HG02763 (cell line): ENCODE measurements at regions not wholly inside any gene's neighbourhood (a gene's known extent, or its start where the extent isn't known, plus 50 kb on each side); places are given as distances from the start of the nearest gene placed in this dataset.
"Not testable (repeated sequence)": the region's sequence is repeated elsewhere in the genome, so short reads cannot be mapped to it uniquely, and the experiment has no call there.

Source experiments
- ATAC-seq: cut with Tn5 transposase; IDR thresholded peaks from one replicate; pipeline ENCODE4 v1.9.1; 2021; ENCODE audit warnings: mild to moderate bottlenecking, moderate library complexity; ENCODE audit not compliant: unreplicated experiment

- ATAC-seq, result not testable (repeated sequence)
Measured at GRCh38 chr1:148279002-148279542, 127.0 kb upstream of the NBPF11 start.

- not testable (repeated sequence) for ATAC-seq
Measured at GRCh38 chr1:148277865-148278279, 125.8 kb upstream of the NBPF11 start.

- not testable (repeated sequence) for ATAC-seq
Measured at GRCh38 chr1:148267066-148267465, 115.0 kb upstream of the NBPF11 start.

DNA sequence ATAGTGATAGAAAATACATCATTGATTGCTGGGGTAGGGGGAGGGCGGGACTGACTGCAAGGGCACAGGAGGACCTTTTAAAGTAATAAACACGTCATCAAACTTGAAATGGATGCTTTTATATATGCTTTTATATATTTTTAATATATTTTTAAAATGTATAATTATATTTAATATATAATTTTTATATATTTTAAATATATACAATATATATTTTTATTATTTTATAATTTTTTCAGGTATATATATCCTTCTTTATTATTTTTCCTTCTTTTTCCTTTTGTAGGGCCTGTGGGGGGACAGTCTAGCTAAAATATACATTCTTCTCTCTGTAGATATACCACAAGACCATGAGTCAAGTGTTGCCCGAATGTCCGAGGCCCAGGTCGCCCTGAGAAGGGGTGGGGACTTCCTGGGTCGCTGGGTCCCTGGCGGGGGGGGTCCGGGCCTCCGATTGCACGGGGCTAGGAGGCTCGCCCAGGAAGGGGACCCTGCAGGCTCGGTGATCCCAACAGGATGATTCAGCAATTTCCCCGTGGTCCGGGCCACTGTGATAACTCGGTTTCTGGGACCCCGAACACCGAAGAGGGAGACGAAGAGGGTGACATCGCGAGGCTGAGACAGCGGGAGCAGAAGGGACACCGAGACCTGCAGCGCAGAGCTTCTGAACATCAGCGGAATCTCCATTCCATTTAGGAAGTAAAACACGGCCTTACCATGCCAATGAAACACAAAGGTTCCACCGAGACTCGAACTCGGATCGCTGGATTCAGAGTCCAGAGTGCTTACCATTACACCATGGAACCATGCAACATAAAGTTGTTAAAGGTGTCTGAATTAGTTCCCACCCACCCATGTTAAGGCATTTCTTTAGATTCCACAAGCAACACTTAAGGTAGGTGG is 112.5 kb upstream of the NBPF11 start:
- no peak for ATAC-seq

GRCh38 chr1:148263906-148264255 is 111.8 kb upstream of the NBPF11 start:
- no peak for ATAC-seq

GRCh38 chr1:148263128-148263905 is 111.2 kb upstream of the NBPF11 start:
- ATAC-seq, result no peak

- not testable (repeated sequence) for ATAC-seq
Measured at GRCh38 chr1:148261684-148262083, 109.6 kb upstream of the NBPF11 start.

GRCh38 chr1:148257886-148258285 is 105.8 kb upstream of the NBPF11 start:
- not testable (repeated sequence) for ATAC-seq

DNA sequence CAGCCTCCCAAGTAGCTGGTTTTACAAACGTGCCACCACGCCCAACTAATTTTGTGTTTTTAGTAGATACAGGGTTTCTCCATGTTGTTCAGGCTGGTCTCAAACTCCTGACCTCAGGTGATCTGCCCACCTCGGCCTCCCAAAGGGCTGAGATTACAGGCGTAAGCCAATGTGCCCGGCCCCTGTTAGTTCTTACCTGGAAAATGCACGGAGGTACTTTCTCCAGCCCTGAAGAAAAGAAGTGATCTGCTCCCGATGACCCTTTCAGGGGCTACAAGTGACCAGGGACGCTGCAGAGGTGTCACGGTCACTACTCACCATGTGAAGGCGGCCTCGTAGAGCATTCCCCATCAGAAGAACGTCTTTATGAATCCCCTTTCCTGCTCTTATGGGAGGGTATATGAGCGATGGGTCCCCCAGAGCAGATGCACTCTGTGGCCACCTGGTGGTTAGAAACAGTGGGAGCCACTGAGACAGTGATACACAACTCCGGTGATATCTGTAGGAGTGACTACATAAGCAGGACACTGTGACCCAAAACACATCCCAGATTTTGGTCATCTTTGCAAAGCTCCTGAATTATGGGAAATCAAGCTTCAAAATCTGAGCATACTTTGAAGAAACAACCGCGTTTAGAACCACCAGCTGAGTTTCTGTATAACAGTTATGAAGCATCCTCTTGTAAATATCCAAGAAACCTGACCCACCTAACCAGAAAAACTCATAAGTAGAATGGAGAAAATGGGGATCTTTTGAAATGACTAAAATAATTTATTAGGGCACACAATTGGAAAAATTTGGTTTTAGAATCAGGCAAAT is 102.7 kb upstream of the NBPF11 start:
- ATAC-seq, result not testable (repeated sequence)

DNA sequence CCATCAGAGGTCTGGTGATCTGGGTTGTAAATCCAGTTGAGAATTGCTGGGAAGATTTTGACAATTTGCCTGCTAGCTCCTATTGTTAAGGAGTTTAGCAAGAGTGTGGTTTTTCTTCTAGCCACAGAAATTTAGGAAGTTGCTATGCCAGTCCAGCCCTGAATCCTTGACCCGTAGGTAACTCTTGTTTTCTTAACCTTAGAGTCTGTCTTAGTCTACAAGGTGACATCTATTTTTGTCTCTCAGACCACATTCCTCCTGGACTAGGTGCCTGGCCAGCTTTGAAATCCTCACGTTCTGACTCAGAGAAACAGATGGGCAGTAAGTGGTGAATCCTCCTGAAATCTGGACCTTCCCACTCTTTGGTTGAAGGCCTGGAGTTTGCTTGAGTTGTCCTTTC is 101.7 kb upstream of the NBPF11 start:
- ATAC-seq, result not testable (repeated sequence)

GRCh38 chr1:148248798-148249197 is 96.7 kb upstream of the NBPF11 start:
- ATAC-seq, result not testable (repeated sequence)

- ATAC-seq, result not testable (repeated sequence)
Measured at GRCh38 chr1:148246258-148246861, 94.3 kb upstream of the NBPF11 start.

DNA sequence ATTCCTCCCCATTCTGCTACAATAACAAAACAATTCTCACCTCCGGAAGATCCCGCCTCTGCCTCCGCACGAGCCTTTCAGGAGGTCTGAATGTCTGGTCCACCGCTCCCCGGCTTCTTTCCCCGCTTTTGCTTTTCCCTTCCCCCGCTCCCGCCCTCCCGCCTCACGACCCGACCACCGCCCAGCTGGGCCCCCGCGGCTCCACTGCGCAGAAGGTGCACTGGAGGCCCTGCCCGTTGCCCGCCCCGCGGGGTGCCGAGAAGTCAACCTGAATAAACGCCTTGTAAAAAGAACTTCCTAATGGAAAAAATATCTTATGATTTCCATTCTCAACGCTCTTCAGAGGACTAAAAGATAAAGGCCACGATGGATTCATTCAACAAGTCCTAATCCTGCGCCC is 93.8 kb upstream of the NBPF11 start:
- ATAC-seq, result not testable (repeated sequence)

DNA sequence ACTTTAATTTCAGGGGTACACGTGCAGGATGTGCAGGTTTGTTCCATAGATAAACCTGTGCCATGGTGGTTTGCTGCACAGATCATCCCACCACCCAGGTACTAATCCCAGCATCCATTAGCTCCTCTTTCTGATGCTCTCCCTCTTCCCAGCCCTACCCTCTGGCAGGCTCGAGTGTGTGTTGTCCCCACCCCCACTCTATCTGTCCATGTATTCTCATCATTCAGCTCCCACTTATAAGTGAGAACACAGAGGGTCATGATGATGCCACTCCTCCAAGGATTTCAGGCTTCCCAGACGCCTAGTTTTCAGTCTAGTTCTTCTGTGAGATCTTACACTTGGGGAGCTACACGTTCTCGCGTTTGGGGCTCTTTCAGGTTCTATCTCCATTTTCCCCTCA is 93.4 kb upstream of the NBPF11 start:
- not testable (repeated sequence) for ATAC-seq

DNA sequence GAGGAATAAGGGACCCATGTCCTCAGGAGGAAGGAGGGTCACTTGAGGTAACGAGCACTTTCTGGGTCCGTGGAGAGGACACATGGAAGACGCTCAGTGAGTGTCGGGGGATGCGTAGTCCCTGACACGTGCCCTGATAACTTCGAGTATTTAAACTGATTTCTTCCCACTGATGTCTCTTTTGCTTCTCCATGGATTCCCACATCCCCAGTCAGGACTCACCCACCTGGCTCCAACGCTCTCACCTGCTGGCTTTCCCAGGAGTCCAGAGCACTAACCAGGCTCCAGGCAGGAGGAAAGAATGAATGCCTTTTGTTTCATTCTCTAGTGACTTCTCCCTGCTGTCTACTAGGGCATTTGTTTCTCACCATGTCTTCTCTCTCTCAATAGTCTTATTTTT is 81.2 kb upstream of the NBPF11 start:
- ATAC-seq, result not testable (repeated sequence)

- ATAC-seq, result not testable (repeated sequence)
Measured at GRCh38 chr1:148228846-148229245, 76.8 kb upstream of the NBPF11 start.

GRCh38 chr1:148222399-148223159 is 70.5 kb upstream of the NBPF11 start:
- not testable (repeated sequence) for ATAC-seq

DNA sequence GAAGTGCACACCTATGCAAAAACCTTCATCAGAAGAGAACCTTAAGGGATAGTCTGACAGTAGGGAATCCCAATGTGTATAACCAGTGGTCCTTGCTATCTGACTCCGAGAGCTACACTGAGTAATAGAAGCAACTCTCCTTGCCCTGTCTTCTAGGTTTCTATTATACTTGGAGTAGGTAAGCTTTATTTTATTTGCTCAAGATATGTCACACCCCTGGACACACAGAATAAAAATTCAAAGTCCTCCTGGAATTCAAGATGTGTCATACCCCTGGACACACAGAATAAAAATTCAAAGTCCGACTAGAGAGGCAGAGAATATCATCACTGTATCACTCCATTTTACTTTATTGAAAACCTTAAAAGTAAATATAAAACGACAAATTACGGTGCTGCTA is 69.5 kb upstream of the NBPF11 start:
- not testable (repeated sequence) for ATAC-seq

DNA sequence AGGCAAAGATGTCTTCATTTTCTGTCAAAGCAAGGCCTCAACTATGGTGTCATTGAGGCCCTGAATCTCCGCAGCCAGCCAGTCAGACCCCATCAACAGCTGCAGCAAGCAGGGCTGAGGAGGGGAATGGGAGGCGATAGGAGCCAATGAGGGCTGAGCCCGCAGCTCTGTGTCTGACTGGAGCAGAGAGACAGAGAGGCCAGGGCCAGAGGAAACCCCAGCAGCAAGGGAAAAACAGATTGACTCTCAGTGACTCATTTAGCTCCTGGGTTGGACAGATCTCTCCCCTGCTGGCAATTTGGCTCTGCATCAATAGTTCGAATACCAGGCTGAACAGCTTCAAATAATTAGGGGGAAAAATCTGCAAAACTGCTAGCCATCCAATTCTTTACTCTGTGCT is 67.1 kb upstream of the NBPF11 start:
- not testable (repeated sequence) for ATAC-seq
